Fibroblast of mammary gland (primary cell): ENCODE measurements at regions not wholly inside any gene's neighbourhood (a gene's known extent, or its start where the extent isn't known, plus 50 kb on each side); places are given as distances from the start of the nearest gene placed in this dataset.

ENCODE experiments used
- DNase-seq: peaks from one replicate; pipeline ENCODE4 v3.0.0-alpha.2; 2010; ENCODE audit warnings: low read depth
- H3K4me3 ChIP-seq: 2 replicates; pipeline ENCODE4 v1.5.1; 2011; ENCODE audit warnings: low read depth, mild to moderate bottlenecking, low read length, moderate library complexity; ENCODE audit not compliant: control insufficient read depth
- TF ChIP-seq, protein P1 (sequence below): conservative IDR thresholded peaks from 2 replicates; pipeline ENCODE4 v1.5.1; 2011; ENCODE audit warnings: low read depth, low read length, inconsistent platforms; ENCODE audit not compliant: control insufficient read depth, insufficient read depth

DNA sequence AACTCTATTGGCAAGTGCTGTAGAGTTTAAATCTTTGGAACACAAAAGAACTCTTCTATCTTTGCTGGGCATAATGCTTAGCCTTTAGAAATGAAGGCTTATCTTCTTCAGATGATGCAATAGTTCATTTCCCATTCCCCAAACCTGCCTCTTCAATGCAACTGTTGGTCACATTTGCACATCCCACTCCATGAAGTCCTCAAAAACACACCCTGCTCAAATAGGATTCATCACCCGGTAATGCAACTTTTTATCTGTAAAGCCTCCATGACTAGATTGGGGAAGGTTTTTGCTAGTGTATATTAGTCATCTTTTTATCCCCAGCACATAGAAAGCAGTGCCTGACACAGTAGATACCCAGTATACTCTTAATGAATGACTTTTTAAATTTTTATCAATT lies 376.4 kb downstream of the RBM43 start:
- H3K4me3 ChIP-seq, result no peak overlapping the region
- TF ChIP-seq, protein P1, sequence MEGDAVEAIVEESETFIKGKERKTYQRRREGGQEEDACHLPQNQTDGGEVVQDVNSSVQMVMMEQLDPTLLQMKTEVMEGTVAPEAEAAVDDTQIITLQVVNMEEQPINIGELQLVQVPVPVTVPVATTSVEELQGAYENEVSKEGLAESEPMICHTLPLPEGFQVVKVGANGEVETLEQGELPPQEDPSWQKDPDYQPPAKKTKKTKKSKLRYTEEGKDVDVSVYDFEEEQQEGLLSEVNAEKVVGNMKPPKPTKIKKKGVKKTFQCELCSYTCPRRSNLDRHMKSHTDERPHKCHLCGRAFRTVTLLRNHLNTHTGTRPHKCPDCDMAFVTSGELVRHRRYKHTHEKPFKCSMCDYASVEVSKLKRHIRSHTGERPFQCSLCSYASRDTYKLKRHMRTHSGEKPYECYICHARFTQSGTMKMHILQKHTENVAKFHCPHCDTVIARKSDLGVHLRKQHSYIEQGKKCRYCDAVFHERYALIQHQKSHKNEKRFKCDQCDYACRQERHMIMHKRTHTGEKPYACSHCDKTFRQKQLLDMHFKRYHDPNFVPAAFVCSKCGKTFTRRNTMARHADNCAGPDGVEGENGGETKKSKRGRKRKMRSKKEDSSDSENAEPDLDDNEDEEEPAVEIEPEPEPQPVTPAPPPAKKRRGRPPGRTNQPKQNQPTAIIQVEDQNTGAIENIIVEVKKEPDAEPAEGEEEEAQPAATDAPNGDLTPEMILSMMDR, result no peak
- peak; percentile 4 for DNase-seq

DNA sequence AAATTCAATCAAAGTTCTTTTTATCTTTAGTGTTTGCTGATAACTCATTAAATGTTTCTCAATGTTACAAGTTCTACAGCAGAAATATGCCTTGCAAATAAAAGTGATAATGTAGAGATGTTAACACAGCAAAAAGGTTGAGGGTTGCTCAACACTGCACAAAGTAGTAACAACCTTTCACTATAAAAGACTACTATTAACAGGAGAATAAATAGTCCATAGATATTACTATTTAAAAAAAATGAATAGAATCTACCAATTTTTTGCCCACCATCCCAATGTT lies 378.1 kb downstream of the RBM43 start:
- TF ChIP-seq, protein P1, result no peak
- no peak for DNase-seq
- H3K4me3 ChIP-seq, result no peak overlapping the region

DNA sequence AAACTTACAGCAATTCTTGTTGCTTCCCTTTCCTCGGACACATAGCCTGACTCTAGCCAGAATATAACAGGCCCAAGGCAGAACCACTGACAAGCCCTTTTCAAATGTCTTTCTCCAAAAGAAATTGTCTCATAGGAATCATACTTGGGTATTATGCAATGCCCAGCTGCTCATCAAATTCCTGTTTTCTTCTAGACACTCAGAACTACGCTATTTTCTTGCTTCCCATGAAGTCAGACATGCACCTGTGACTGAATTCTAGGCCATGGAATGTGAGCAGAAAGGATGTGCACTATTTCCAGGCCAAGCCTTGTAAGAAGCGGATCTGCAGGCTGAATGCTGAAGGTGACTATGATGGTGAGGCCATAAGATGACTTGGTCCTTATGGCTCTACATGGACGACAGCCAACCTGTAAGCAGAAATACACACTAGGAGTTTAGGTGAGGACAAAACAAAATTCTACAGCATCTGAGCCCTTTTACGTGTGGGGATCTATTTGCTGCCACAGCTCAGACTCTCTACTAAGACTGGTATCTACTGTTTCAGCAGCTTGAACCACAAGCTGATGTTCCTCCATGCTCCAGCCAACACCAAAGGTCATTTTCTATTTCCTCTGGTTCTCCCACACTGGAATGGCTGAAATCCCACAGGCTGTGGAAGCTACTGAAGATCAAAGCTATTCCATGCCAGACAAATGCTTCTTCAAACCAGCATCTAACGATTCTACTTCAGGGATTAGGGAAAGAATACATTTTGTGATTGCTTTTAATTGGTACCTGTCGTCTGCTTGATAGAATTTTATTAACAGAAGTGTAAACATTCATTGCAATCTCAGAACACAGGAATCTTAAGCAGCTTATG lies 378.7 kb downstream of the RBM43 start:
- DNase-seq, result no peak
- TF ChIP-seq, protein P1, result no peak
- H3K4me3 ChIP-seq, result no peak overlapping the region

DNA sequence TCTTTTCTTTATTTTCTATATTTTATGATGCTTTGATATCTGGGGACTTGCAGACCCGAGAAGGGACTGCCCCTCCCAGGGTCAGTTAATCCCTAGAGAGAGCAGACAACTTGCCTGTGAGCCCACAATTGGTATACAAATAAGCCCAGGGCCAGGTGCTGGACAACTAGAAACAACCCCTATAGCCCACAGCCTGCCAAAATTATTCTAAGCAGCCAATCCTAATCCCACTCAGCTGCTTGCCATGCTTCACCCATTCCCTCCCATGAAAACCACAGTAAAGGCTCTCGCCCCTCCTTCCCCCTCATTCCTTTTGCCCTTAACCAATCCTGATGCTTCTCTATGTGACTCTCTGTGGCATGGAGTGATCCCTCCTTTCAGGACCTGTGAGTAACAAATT lies 380.7 kb downstream of the RBM43 start:
- DNase-seq, result no peak
- no peak overlapping the region for H3K4me3 ChIP-seq
- TF ChIP-seq, protein P1, result no peak

DNA sequence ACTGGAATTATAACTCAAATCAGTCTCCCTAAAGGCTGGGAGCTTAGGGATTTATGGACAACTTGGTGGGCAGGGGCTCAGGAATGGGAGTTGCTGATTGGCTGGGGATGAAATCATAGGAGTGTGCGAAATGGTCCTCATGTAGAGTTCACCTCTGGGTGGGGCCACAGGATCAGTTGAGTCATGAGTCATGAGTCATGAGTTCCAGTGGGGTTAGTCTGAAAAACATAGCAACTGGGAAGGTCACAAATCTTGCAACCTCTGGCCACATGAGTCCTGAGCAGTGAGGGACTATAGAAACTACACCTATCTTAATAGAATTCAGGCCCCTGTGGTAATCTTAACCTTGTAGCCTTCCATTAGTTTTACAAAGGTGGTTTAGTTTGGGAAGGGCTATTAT lies 383.3 kb downstream of the RBM43 start:
- peak; percentile 88 for DNase-seq
- TF ChIP-seq, protein P1, result no peak
- no peak overlapping the region for H3K4me3 ChIP-seq

DNA sequence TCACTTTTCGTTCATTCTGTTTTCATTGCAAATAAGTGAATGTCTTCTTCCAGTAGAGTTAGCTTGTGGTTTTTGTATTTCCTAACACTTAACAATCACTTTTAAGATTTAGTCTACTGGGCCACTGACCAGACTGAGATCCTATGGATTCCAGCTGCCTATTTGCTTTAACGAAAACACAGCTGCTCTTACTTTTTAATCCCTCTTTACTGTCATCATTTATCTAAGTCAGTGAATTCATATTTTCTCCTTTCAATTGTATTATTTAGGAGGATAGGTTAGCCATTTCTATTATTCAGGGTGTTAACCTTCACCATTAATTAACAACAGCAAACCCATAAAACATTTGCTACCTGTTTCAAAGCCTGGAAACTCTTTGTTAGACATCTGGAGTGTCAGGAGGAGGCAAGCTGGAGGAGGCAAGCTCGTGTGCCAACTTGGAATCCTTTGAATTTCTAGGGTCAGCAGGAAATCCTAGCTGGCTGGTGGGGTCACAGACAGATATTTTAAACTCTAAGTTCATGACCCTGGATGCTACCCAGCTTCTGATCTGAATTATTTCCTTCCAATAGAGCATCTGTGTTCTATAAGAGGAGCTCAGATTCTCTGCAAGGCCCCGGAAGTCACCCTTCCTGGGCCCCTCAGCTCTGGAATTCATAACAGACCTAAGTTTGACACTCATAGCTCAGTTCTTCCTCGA lies 385.3 kb downstream of the RBM43 start:
- TF ChIP-seq, protein P1, result no peak
- no peak overlapping the region for H3K4me3 ChIP-seq
- DNase-seq, result peak; percentile 14
